Renal cortex interstitium (tissue), 11 donors: ENCODE measurements at regions not wholly inside any gene's neighbourhood (a gene's known extent, or its start where the extent isn't known, plus 50 kb on each side); places are given as distances from the start of the nearest gene placed in this dataset.
"Not testable (repeated sequence)": the region's sequence is repeated elsewhere in the genome, so short reads cannot be mapped to it uniquely, and the experiment has no call there.

ENCODE experiments used
- DNase-seq, 11 donors: peaks; one replicate each; pipeline ENCODE4 v3.0.0-alpha.2; 2013; ENCODE audit warnings: low read depth in 9 of 11, low spot score in 4 of 11; ENCODE audit errors: extremely low read depth in 1 of 11

DNA sequence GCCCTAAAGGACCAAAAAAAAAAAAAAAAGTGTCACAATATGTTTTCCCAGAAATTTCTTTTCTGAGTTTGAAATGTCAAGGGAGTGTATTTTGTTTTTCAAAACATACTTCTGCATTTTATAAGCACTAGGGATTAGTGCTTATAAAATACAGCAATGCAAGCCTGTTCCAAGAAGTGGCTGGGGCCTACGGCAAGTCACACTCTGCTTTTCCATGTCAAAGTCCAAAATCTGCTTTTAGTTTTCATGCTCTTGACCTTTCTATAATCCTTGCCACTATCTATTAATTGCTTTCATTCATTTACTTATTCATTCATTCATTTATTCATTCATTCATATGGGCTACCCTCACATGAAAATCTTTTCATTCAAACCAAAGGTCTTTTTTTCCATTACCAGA lies 100.1 kb upstream of the UXS1 start:
- DNase-seq, result no peak

DNA sequence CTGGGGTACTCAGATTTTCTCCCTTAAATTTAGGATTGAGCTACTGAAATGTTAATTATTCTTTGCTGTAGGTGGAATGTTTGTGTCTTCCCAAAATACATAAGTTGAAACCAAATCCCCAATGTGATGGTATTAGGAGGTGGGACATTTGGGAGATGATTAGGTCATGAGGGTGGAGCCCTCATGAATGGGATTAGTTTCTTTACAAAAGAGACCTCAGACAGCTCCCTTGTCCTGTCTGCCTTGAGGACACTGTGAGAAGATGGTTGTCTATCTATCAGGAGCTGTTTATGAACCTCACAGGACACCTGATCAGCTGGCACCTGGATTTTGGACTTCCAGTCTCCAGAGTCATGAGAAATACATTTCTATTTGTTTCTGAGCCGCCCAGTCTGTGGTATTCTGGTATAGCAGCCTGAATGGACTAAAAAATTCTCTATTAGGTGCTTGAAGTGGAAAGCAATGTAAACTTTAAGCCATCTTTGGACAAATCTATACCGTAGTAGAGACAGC lies 99.2 kb upstream of the UXS1 start:
- DNase-seq, result no peak

DNA sequence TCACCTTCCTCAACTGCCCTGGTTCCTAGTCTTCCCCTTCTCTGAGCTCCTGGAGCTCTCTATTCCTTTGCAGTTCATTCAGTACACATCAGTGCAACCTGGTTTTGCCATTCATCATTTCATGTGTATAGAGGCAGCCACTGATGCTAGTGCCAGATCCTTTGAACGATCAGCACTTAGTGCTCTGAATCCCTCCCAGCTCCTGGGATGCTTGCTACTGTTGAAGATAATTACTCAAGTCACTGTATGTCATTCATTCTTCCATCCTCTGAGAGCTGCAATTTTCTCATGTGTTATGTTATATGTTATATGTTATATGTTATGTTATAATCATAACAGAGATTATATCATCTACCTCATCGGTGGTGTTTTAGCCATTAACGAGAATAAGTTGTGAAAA lies 98.5 kb upstream of the UXS1 start:
- DNase-seq, result no peak

DNA sequence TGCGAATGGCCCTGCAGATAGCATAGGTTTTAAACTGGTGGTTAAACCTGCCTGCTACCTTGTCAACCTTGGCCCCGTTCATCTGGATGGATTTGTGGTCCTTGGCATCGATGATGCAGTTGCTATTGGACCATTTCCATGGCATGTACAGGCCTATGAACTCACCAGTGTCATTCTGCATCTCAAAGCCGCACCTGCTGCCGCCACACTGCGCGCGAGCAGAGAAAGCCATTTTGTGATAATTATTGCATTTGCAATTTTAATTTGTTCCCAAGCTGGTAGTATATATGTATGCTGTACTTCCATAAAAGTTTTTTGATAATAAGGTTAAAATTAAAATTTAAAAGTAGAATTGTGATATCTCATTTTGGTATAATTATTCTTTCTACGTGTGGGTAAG lies 94.8 kb upstream of the UXS1 start:
- no peak for DNase-seq

DNA sequence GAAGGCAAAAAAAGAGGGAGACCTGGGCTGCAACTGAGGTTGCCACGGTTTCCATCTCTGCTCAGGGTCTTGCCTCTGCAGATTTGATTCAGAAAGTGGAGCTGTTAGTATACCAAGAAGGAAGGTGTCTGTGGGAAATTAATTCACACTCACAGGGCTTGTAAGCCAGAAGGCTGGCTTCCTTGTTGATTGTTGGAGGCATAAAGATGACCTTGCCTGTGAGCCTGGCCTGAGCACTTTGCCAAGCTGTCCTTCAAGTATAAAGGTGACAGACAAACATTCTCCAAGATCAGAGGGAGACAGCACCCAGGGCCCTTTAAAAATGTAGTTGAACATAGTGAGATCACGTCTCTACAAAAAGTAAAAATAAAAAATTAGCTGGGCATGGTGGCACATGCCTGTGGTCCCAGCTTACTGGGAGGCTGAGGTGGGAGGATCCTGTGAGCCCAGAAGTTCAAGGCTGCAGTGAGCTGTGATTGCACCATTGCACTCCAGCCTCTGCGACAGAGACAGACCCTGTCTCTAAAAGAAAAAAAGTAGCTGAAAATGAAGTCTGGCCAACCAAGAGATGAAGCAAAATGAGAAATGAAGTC lies 91.2 kb upstream of the UXS1 start:
- DNase-seq, result no peak

DNA sequence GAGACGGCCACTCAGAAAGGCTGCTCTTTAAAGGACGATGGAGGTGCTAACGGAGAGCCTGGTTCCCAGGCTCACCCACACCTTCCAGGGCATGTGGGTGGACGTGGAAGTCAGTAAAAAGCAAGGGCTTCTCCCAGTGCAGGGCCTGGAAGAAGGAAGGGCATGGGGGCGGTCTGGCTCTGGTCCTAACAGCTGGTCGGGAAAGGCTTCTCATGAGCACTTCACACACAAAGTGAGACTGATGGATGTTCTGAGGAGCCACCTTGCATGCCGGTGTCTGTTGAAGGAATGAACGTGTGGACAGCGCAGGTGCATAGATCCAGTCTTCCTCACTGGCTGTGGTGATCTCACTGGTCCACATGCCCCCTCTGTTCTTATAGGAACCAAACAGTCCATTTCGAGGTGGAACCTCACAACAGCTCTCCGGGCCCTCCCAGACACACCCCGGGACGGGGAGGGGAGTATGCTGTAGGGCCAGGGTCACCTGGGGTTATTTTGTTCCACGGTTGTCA lies 90.6 kb upstream of the UXS1 start:
- no peak for DNase-seq

DNA sequence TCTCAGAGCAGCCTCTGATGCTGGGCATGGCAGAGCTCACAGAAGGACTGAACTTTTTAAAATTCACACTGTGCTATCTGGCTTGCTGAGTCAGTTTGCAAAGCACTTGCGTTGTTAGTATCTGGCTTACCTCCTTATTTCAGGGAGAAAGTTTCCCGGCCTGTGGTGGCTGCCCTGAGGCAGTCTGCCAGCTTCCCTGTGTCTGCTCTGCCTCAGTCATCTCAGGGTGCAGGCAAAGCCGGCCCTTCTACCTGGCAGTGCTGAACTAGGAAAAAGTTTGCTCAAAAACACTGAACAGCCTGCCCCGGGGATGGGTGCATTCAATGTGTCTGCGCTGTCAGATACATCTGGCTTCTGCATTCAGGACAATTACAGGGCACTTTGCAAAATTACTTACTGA lies 90.2 kb upstream of the UXS1 start:
- no peak for DNase-seq

DNA sequence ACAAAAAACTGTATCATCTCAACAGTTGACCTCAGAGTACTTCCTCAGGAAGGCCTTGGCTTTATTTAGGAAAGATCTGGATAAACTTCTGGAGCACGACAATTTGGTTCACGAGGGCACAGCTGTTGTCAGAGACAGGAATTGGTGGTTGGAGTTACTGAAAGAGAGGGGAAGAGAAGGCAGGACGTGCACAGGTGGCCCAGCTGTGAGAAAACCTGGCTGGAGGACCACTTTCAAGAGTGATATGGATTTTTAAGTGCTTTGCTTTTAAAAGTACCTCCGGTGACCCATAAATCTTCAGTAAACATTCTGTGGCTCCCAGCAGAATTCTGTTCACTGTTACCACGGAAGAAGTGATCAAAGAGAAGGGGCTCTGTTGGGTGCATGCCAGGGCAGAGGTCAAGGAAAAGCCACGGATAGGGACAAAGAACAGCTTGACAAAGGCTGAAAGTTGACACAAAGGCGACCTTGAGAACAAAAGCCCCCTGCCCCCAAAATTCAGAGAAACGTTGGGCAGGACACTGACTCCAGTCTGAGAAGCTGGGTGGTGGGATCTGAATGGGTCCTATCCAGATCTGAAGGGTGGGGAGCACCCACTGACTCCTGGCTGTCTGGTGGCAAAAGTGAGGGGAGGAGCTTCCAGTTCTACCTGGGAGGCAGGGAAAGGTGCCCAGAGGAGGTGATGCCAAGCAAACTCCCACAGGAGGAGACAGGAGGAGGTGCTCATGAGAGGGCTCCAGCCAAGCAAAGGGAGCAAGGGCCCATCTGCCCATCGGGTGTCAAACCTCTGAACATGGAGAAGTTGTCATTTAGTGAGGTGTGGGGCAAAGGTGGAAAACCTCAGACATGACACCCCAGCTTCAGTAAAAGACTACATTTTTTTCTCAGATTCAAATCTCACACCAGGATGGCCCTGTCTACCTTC lies 89.4 kb upstream of the UXS1 start:
- not testable (repeated sequence) for DNase-seq

DNA sequence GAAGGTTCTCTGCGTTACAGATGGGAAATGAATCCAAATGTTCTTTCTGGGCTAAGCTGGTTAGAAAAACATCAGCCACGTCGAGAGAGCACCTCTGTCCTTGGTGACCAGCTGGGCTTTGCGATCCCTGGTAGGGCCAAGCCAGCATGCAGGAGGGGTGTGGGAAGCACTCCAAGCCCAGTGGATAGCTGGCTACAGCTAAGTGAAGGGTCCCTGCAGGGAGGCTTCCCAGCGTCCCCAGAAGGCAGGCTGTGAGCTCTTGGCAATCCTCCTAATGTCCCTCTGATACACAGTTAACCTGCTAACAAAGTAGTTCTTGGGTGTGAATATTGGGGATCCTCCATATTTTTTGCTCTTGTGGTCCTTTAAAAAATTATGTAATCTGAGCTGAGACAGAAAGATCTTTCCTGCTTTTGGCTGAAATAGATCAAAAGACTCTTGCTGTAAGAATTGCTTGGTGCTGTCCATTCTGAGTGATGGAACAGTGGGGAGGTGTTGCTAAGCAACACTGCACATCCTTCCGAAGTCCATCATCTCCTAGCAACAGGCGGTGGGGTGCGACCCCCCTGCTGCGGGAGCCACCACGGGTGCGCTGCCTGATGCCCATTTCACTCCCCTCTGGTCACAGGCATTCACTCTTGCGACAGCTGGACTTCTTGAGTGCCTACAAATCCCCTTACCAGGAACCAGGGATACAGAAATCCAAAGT lies 88.5 kb upstream of the UXS1 start:
- no peak for DNase-seq

DNA sequence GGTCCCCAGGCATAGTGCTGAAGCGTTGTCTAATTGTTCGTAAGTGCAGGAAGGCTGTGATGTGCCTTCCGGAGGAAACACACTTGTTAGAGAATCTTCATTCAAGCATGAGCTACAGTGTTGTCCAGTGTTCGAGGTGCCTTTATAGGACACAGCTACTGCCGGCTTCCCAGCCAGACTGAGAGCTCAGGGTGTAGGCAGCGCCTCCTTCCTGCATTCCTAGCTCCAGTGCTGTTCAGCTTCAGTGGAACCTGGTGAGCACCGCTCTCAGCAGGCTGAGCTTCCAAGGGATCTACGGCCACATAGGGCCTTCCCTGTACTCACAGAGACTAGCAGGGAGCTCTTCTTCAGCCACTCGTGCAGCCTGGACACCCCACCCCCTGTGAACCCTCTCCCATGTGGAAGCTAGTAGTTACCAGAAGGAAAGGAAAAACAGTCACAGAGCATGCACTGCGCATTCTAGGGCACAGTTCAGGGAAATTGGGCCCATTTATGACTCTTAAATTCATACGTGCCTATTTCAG lies 87.9 kb upstream of the UXS1 start:
- not testable (repeated sequence) for DNase-seq

DNA sequence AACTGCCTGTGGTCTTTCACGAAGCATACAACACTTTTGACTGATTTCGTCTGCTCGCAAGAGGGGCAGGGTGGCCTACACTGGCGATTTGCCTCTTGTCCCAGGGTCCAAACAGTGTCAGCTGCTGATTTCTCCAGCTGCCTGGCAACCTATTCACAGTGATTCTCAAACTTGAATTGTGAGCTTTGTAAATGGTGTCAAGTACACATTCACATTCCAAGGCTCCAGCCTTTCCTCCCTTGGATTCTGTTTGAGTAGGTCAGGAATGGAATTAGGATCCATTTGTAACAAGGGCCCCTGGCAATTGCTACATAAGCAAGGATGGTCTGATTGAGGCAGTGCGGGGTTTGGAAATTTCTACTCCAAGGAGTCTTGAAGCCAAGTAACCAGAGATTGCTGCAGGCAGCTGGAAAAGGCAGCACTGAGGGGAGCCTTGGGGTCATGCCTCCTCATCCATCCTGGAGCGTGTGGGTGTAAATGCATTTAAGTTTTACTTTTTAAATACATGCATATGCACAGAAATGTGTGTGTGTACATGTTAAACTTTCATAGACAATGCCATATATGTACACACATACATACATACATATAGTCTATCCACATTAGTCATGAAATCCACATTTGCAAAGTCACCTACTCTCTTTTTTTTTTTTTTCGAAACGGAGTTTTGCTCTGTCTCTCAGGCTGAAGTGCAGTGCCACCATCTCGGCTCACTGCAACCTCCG lies 86.8 kb upstream of the UXS1 start:
- no peak for DNase-seq

DNA sequence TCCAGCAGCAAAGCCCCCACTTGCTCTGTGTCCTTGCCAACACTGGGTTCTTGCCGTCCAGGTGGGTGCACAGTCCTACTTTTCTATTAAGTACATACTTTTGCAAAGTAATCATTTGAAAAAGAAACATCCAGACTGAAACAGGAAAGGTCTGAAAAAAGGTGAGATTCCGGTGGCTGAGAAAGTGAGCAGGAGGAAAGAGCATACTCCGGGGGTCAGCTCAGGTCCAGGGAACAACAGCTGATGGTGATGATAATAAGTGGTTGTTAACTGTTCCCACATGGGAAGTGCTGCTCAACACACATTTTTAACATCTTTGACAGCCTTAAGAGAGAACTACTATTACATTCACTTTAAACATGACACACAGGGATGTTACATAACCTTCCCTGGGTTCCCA lies 86.1 kb upstream of the UXS1 start:
- no peak for DNase-seq

DNA sequence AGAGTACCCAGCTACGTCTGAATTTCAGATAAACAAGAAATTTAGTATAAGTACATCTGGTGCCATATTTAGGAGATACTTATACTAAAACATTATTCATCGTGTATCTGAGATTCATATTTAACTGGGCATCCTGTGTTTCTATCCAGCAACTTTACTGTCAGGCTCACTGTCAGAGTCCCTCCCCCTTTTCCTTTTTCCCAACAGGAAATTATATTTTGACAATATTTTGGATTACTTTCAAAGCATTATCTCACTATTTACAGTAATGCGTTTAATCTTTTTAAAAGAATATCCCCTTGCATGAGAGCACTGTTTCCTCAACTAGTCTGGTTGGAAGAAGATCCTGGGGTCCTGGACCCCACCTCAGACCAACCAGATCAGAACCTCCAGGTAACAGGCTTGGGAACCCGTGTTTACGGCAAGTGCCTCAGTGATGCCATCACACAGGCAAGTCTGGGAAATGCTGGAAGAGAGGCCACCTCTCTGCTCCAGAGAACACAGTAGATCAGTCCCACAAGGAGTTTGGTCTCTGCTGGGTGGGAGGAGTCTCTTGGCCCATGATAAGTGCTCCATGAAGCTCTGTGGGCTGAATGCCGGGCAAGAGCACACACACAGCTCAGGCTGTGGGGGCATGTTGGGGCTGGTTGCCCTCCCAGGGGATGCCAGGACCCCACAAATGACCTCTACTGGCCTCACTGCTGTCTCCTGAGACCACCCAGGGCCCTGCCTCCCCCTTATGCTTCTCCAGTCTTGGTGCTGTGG lies 84.2 kb upstream of the UXS1 start:
- no peak for DNase-seq

DNA sequence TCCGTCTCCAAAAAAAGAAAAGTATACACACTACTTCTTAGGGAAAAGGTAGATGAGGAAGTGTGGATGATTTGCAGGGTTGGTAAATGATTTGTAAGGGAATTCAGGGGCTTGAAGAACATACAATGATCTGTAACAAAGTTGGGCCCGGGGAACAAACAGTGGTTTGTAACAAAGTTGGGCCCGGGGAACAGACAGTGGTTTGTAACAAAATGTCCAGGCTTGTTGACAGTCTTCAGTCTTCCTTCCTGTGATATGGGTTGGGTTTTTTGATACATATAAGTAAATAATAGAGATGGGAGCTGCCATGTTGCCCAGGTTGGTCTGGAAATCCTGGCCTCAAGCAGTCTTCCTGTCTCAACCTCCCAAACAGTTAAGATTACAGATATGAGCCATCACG lies 83.3 kb upstream of the UXS1 start:
- DNase-seq, result no peak

DNA sequence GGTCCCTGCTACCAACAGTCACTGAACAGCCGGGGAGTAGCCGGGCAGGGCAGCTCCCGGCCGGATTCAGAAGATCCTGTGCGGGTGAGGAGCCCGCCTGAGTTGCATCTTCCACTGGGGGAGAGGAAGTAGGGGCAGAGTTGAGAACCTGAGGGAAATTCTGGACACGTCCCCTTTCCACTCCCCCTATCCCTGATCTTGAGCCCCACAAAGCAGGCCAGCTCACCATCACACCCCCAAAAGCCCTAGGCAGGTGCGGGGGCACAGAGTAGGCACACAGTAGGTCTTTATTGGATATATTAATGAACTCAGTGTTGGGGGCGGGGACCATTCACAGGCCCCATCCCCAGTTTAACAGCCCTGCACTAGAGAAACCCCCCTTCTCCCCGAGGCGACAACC lies 81.9 kb upstream of the UXS1 start:
- DNase-seq, result no peak

DNA sequence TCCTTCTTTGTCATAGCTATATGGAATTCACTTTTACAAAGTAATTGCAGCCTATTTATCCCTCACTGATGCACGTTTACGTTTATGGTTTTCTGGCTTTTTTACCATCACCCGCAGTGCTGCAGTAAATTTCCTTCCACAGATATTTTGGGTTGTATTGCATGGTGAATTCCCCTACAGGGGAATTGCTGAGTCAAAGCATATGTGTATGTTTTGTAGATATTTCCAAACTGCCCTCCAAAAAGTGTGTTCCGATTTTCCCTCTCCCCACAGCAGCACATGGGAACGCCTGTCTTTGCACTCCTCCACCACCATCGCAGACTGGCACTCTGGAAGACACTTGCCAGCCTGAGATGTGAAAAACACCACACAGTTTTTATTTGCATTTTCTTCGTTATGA lies 80.6 kb upstream of the UXS1 start:
- no peak for DNase-seq

DNA sequence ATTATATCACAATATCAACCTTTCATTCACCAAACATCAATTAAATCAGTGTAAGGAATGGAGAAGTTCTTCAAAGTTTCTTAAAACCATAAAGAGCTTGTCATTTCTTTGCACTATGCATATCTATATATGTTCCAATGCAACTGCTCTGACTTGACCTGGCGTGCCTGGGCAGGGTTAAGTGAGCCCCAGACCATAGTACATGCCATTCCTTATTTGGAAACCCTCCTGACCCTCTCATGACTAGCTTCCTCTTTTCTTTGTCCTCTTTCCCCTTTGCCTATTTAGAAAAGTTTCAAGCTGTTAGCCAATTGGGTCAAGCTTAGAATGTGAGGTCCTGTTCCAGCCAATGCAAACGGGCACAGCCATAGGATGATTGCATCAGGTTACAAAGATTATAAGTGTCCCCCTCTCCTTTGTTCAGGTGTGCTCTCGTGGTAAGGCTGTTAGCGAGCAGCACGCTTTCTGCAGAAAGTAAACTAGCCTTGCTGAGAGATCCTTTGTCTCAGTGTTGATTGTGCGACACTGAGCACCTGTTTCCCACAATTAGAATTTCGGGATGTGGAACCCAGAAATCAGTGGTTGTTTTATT lies 78.2 kb upstream of the UXS1 start:
- DNase-seq, result no peak

DNA sequence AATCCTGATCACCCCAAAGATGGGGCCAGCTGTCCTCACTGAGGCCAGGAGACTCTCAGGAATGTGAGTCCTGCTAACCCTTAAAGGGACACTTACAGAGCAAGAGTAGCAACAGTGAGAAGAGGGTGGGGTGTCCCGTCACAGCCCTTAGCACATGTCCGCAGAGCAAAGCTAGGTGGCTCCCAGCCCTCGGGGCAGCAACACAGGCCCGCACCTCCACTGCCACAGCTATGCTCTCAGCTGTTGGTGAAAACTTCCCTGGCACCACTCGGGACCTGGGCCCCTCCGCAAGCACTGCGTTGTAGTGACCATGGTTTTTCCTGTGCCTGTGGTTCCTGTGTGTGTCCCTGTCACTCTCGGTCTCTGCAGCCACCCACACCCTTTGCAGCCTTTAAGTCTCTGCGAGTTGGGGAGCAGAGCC lies 76.4 kb upstream of the UXS1 start:
- DNase-seq, result no peak
